ENCODE measurements at regions not wholly inside any gene's neighbourhood (a gene's known extent, or its start where the extent isn't known, plus 50 kb on each side); places are given as distances from the start of the nearest gene placed in this dataset.

- H3K4me3 ChIP-seq (ENCODE audit: low read depth, low read length) = no peak overlapping the region
- TF ChIP-seq CTCF (conservative IDR thresholded peaks at IDR 0.05; ENCODE audit: low read depth, low read length) = no peak
- DNase-seq (ENCODE audit: low read depth) = peak; percentile 20
Observed at GRCh38 chr10:125482108-125482507, 200.9 kb downstream of the TEX36 start.

GRCh38 chr10:125479059-125479458 is 203.9 kb downstream of the TEX36 start:
- no peak overlapping the region for H3K4me3 ChIP-seq (ENCODE audit: low read depth, low read length)
- no peak for TF ChIP-seq CTCF (conservative IDR thresholded peaks at IDR 0.05; ENCODE audit: low read depth, low read length)
- peak; percentile 2 for DNase-seq (ENCODE audit: low read depth)

- H3K4me3 ChIP-seq (ENCODE audit: low read depth, low read length) = no peak overlapping the region
- TF ChIP-seq CTCF (conservative IDR thresholded peaks at IDR 0.05; ENCODE audit: low read depth, low read length) = no peak
- DNase-seq (ENCODE audit: low read depth) = no peak
Observed at GRCh38 chr10:125475815-125476214, 207.1 kb downstream of the TEX36 start.

- TF ChIP-seq CTCF (conservative IDR thresholded peaks at IDR 0.05; ENCODE audit: low read depth, low read length) = no peak
- no peak overlapping the region for H3K4me3 ChIP-seq (ENCODE audit: low read depth, low read length)
- no peak for DNase-seq (ENCODE audit: low read depth)
Observed at GRCh38 chr10:125473143-125473793, 209.7 kb downstream of the TEX36 start.

GRCh38 chr10:125472010-125472607 is 210.9 kb downstream of the TEX36 start:
- TF ChIP-seq CTCF (conservative IDR thresholded peaks at IDR 0.05; ENCODE audit: low read depth, low read length) = no peak
- no peak overlapping the region for H3K4me3 ChIP-seq (ENCODE audit: low read depth, low read length)
- no peak for DNase-seq (ENCODE audit: low read depth)

GRCh38 chr10:125468278-125468677 is 214.7 kb downstream of the TEX36 start:
- DNase-seq (ENCODE audit: low read depth) = no peak
- TF ChIP-seq CTCF (conservative IDR thresholded peaks at IDR 0.05; ENCODE audit: low read depth, low read length) = no peak
- no peak overlapping the region for H3K4me3 ChIP-seq (ENCODE audit: low read depth, low read length)

GRCh38 chr10:125466685-125467084 is 216.3 kb downstream of the TEX36 start:
- no peak for DNase-seq (ENCODE audit: low read depth)
- no peak for TF ChIP-seq CTCF (conservative IDR thresholded peaks at IDR 0.05; ENCODE audit: low read depth, low read length)
- H3K4me3 ChIP-seq (ENCODE audit: low read depth, low read length) = no peak overlapping the region

All from choroid plexus epithelial cell (primary cell).